HTR-8/SVneo (cell line): ENCODE measurements at regions not wholly inside any gene's neighbourhood (a gene's known extent, or its start where the extent isn't known, plus 50 kb on each side); places are given as distances from the start of the nearest gene placed in this dataset.

ENCODE experiments used
- DNase-seq: peaks from one replicate; pipeline ENCODE4 v3.0.0; 2011; ENCODE audit warnings: low spot score, mixed read lengths; ENCODE audit not compliant: insufficient read length
- FAIRE-seq: peaks from 2 replicates; lab custom pipeline; 2011; peaks lifted over from hg19 to GRCh38; lab: Jason Lieb, UNC

DNA sequence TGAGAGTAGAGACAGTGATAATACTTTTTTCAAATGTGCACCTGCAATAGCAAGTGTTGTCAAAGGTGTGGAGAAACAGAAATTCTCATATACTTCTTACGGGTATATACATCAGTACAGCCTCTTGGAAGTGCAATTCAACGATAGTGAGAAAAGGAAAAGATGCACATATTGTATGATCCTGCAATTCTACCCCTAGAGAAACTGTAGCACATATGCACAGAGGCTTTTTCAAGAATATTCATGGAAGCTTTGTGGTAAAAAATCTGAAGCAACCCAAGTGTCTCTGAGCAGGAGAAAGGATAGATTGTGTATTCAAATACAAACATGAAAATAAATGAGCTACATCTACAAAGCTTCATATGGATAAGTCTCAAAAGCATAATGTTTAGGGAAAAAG lies 94.7 kb upstream of the PREP start:
- FAIRE-seq, result no peak
- no peak for DNase-seq

DNA sequence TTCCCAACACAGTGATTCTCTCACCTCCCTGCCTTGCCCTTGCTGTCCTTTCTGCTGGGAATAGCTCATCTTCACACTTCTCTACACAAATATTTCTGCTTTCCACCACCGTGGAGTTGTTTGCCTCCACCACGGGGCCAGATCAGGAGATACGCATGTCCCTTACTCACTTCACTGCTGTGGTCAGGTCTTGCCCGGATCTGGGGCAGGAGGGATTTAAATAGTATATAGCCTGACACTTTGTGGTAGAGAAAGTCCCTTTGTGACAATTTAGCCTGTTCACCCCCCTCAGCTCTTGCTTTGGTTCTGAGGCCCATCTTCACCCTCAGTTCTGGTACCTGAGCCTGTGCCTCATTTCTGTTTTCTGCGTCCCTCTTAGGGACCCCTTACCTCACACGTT lies 92.6 kb upstream of the PREP start:
- FAIRE-seq, result no peak
- DNase-seq, result no peak

DNA sequence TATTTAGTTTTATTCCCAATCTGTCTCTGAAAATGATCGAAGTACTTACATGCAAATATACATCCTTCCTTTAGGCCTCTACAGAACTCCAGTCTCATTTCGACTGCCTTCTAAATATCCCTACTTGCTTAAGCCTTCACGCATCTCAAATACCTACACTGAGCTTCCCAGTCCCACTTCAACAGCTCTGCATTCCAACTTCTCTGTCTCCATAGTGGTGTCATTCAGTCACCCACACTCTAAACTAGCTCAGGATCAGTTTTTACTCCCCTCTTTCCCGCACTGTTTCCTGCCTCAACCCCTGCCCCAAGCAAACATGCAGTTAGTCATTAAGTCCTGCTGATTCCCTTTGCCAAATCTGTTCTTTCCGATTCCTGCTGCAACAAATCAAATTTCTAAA lies 91.8 kb upstream of the PREP start:
- DNase-seq (no peak), FAIRE-seq (no peak)

DNA sequence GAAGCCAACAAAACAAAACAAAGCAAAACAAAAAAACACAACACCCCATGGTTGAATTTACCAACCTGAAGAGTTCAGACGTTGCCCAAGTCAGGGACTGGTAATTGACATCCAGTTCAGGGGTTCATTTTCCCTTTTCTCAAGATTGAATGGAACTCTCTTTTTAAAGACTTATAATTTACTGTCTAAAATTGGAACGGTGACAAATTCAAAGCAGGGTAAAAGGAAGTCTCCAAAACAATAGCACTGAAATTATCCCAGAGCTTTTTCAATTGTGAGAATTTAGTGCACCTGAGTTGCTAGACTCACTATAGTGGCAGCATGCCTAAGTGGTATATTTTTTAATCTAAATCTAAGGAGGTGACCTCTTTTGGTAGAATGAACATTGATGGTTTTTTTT lies 90.9 kb upstream of the PREP start:
- DNase-seq (no peak), FAIRE-seq (no peak)

DNA sequence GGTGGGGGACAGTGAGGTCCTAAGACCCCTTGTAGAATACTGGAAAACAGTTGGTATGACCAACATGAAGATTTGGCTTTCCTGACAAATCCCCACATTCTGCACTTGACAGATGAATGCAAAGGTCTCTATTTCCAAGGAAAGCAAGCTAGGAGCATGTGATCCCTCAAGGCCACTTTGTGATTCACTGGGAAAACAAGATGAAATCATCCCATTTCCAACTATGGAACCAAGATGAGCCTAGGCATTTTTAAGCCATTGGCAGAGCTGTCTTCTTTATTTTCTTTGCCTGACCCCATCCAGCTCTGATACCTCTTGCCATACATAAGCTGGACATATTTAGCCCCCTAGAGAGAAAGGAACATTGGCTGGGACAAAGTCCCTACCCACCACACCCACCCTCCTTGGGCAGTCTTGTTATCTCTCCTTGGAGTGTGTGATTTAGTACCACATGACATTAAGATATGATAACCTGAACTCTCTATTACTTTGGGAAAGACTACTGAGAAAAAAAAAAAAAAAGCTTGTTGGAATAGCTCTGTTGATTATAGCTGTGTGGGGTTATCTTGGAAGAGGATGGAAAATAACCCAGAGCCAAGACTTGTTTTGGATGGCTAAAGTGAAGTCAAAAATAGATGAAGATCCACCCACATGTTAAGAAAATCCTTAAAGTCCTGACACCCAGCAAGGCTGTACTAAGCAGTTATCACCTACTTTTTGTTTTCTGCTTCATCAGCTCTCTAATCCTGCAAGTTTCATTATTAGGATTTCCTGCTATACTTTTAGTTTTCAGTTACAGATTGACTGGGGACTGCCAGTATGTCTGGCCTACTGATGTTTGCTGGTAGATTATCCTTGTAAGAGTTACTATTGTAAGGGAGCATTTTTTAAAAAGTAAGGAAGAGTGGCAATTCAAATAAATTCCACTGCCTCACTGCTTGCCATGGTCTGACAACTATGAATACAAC lies 90.1 kb upstream of the PREP start:
- FAIRE-seq, result no peak
- DNase-seq, result no peak

DNA sequence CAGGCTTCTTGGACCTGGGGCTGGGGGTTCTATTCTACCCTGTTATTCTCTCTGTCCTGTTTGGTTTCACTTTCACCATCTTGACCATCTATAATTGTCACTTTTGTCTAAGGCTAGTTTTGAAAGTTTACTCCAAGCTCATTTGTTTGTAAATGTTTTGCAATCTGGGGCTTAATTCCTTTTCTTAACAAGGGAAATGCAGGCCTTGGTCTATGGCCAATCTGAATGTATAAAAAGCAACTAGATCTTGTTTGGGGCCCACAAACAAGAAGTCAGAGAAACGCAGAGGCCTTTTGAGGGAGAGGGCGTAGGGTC lies 86.3 kb upstream of the PREP start:
- FAIRE-seq, result no peak

DNA sequence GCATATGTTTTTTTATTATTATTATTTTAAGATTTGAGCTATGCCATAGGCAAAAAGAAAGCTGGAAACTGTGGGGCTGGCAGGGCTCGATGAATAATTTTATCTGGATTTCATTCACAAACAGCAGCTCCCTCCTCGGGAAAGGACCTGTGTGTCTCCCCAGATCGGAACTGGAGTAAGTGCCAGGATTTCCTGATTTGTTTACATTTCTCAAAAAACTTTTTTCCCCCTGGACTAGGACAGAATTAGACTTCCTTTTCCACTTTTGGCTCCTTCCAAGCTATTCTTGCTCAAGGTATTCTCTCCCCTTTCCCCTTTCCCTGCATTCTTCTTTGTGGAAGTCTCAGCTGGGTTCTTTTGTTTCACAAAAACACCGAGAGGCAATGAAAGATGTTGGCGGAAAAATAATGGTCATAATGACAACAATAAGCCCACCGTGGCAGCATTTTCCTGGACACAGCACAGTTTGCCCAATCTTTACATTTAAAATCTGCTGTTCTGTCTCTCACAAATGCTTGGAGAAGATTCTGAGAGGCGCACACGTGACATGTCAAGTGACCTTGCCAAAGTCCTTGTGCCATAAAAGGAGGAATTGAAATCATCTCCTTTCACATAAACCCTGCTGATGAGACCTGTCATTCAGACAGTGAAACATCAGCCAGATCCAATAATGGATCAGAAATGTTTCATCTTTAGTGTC lies 85.8 kb upstream of the PREP start:
- DNase-seq, result no peak

More for the DNA sequence above, 86.3 kb upstream of the PREP start:
- no peak for DNase-seq

DNA sequence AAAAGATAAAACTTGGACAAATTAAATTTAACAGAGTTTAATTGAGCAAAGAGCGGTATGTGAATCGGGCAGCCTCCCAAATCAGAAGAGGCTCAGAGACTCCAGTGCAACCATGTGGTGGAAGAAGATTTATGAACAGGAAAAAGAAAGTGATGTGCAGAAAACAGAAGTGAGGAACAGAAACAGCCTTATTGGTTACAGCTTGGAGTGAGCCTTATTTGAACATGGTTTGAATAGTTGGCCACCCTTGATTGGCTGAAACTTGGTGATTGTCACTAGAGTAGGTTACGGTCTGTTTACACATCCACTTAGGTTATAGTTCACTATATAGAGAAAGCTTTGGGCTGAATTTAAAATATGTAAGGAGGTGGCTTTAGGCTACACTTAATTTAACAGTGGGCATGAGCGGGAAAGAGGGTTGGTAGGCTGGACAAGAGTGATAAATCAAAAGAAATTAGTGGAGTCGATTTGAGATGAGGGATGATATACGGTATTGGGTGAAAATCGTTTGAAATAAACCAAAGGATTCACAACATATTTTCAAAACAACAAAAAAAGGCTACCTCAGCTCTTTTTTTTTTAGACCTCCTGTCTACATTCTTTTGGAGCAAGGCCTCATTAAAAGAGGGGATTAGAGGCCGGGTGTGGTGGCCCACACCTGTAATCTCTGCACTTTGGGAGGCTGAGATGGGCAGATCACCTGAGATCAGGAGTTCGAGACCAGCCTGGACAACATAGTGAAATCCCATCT lies 84.3 kb upstream of the PREP start:
- no peak for DNase-seq
- no peak for FAIRE-seq

More for the DNA sequence above, 85.8 kb upstream of the PREP start:
- FAIRE-seq, result no peak

DNA sequence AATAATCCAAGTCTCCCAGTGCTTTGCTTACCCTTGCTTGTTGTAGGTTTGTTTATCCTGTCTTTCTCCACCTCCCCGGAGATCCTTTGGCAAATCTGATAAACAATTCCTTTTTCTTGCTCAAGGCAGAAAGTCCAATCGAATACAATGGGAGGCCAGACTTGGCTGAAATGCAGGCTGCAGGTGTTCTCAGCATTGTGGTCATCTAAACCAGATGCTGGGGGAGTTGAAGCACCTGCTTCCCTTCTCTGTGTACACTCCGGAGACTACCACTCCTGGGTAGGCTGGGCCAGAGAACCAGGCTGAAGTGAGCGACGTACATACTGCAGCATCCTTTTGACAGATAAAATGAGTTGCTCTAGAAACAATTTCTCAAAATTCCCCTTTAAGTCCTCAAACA lies 82.6 kb upstream of the PREP start:
- DNase-seq, result no peak
- no peak for FAIRE-seq

DNA sequence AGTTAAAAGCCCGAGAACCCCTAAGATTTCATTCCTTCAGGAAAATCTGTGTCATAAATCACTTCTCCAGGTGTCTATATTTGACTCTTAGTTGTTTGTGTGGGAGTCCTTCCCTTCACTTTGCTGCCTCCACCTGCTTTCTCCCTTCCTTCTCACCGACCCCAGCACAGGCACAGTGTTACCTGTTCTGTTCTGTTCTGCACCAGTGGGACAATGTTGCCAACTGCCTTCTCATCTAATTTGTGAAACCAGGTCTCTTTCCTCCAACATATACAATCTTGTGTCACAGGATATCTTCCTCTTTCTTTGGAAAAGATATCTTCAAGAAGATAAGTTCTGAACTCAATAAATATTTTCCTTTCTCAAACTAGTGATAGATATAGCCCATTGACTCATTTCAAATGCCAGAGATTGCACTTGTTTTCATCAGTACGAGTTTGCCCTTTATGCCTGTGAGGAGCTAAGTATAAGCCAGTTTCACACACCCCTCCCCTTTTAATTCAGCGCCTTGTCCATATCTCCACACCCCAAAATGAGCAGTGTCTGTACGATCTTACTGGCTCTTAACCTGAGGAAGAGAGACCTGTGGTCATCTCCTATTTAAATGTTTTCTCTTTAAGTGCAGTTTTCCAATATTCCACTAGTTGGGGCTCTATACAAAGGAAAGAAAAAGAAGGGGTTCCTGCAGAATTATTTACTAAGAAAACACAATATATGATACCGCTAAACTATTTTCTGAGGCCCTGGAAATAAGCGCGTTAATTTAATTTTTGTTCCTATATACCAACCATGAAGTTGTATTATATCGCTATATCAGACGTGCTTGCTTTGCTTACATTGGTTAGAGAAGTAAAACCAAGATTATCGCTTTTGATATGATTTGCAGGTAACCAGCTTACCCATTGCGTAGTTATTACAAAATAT lies 81.6 kb upstream of the PREP start:
- DNase-seq (peak; percentile 23), FAIRE-seq (no peak)

DNA sequence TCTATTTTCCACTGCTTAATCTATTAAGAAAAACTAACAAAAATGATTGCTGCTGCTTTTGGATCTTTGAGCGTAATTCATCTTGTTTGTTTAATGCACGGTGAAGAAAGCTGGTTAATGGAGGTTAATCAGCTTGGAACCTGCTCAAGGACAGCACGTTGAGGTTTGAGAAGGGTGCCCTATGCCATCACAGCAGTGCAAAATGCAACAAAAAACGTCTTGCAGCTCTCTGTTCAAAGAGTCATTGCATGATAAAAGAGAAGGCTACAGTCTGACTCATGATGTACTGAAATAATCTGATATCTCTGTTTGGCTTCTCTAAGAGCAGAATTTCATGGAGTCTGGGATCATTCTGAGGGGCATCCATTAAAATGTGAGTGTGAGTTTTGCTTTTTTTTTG lies 80.6 kb upstream of the PREP start:
- DNase-seq (peak; percentile 9), FAIRE-seq (no peak)

DNA sequence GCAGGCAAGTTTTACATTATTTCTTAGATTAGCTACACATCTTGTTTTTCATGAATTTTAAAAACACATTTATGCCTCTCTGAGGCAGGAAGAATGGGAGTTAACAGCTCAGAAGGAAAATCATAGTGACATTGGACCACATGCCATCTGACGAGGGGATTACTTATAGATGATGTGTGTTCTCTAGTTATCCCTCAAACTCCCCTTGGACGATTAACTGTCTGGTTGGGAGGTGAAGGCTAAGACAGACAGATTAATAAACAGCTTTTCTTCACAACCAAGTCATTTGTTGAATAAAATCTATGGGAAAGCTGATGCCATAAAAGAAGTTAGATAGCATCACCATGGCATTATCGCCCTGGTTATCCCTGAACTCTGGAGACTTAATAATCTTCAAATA lies 80.0 kb upstream of the PREP start:
- DNase-seq (no peak), FAIRE-seq (no peak)

DNA sequence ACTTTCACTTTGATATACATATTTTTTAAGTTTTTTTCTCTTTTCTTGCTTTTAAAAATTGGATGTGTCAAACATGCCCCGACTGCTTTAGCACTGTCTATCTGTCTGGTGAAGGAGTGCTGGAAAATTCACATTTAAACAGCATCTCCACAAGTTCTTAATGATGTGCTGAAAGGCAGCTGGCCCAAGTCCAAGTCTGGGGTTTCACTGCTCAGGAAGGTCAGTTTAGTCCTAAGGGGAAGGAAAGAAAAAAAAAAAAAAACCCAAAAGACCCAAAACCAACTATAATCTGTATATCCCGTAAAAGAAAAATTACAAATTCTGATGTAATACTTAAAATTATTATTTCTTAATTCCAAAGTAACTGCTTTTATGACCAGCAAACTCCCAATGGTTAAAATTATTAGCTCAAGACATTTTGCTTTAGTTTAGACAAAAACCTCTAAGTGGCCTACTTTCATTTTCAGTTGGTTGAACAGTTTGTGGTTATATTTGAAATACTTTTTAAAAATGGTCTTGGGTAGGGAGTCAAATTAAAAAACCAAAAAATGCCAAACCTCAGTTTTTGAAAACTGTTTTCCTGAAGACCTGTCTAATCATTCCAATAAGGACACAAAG lies 79.5 kb upstream of the PREP start:
- peak; percentile 11 for DNase-seq
- FAIRE-seq, result no peak

DNA sequence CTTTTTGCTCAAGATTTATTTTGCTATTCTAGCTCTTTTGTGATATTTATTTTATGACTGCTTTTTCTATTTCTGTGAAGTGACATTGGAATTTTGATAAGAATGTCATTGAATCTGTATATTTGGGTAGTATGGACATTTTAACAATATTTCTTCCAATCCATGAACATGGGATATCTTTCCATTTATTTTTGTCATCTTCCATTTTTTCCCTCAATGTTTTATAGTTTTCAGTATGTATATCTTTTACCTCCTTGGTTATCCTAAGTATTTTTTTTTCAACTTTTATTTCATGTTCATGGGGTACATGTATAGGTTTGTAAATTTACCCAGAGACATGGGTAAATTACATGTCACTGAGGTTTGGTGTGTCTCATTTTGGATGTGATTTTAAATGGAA lies 74.1 kb upstream of the PREP start:
- DNase-seq (no peak), FAIRE-seq (no peak)

DNA sequence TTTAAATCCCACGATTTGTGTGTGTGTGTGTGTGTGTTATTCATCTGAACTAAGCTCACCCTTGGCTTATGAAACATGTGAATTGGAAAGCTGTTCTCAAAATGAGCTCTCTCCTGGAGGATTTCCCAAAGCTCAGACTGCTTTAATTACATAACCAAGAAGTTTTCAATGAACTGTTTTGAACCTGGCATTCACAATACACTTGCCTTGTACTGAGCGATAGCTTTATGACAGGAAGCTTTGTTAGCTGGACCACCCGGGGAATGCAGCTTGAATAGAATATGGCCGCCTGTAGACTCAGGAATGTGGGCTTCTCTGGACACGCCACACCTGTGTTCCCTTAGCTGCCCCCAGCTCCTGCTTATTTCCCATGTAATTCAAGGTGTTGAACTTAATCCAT lies 71.4 kb upstream of the PREP start:
- DNase-seq, result no peak
- FAIRE-seq, result no peak

DNA sequence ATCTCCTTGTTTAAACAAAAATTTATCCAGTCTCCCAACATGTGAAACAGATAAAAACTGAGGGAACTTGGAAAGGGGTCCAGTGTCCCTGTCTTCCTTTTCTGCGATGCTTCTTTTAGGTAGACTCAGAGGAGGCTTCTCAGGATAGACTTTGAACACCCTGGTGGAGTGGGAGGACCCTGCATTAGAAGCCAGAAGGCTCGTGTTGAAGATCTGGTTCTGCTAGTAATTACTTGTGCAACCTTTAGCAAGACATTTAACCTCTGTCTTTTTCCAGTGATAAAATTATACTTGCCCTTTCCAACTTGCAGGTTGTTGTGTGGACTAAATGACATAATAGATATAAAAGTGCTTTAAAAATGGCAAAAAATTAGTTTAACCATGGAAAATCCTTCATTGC lies 67.1 kb upstream of the PREP start:
- DNase-seq, result no peak
- FAIRE-seq, result no peak

DNA sequence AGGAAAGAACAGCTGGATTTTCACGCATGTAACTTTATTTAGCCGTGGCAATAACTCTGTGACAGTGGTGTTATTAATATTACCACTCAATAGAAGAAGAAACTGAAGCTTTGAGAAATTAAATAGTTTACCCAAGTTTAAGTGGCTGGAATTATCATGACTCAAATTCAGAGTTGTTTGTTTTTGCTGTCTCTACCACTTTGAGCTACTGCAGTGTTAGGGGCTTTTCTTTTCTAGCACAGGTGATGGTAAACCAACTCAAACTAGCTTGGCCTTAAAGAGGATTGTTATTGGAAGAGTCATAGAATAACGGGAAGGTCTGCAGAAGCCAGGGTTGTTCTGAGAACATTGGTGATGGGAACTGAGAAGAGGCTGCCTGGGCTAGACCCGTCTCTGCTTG lies 66.0 kb upstream of the PREP start:
- no peak for FAIRE-seq
- DNase-seq, result no peak

DNA sequence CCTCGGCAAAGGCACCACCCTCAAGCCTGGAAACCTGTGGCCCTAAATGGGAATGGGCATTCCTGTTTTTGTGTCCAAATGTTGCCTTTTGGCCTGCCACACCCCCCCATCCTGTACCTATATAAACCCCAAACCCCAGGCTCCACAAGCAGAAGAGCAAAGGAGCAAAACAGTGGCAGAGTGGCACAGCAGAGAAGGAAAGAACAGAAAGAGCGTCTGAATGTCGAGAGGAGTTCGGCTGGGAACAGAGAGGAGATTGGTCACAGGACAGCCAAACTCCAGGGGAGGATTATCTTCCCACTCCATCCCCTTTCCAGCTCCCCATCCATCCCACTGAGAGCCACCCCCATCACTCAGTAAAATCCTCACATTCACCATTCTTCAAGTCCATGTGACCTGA lies 58.0 kb upstream of the PREP start:
- DNase-seq (no peak), FAIRE-seq (no peak)

DNA sequence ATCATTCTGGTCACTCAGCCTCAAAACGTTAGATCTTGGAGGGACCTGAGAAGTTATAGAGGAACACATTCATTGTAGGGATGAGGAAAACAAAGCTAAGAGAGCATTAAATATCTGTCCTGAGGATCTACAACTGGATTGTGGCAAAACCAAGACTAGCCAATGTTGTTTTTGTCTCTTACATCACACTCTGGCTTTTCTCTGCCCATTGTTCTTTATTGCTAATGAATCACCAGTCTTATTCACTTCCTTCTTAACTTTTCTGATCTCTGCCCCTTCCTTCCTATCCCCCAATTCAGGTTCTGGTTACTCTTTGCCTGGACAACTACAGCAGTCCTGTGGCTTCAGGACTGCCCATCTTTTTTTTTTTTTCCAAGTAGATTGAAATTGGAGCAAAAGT lies 57.0 kb upstream of the PREP start:
- FAIRE-seq (no peak), DNase-seq (no peak)

DNA sequence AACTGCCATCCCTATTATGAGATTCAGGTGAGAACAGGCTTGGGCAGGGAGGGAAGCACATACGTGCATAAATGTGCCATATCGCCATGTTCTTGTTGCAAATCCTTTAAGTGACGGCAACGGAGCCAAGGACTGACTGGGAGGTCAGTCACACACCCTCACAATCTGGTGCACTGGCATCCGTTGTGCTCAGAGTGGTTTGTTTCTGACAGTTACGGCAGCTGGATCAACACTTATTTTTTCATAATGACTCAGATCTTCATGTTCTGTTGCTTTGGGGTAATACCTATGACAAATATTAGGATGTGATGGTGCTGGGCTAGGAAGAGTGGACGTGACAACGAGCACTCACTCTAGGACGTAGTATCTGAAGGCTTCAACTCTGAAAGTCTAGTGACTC lies 56.2 kb upstream of the PREP start:
- FAIRE-seq (no peak), DNase-seq (no peak)
